ENCODE measurements at regions not wholly inside any gene's neighbourhood (a gene's known extent, or its start where the extent isn't known, plus 50 kb on each side); places are given as distances from the start of the nearest gene placed in this dataset.

DNA sequence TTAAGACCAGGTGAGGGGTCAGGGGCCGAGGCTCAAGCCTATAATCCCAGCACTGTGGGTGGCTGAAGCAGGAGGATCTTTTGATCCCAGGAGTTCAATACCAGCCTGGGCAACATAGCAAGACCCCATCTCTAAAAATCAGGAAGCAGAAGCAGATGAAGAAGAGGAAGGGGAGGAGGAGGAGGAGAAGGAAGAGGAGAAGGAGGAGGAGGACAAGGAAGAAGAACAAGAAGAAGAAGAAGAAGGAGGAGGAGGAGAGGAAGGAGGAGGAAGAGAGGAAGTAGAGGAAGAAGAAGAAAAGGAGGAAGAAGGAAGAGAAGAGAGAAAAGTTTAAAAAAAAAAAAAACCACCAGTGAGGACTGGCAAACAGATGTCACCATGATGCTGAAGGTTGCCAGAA is 92.0 kb upstream of the TMEM26 start:
- no peak for DNase-seq

DNA sequence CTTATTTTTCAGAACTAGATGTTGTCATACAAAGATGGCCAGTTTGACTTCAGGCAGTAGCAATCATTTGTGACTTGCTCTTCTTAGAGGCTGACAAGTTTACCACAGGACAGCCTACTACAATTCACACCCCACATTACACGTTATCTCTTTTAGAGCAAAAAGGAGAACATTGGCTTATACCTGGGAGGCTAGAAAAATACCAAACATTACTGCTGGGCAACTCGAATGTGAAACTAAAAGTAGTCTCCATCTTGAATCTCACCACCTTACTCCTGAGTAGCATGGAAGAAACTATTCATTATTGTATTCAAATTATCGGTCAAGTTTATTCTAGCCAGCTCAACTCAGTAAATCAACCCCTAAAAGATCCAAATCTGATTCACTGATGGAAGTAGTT is 90.7 kb upstream of the TMEM26 start:
- no peak for DNase-seq

DNA sequence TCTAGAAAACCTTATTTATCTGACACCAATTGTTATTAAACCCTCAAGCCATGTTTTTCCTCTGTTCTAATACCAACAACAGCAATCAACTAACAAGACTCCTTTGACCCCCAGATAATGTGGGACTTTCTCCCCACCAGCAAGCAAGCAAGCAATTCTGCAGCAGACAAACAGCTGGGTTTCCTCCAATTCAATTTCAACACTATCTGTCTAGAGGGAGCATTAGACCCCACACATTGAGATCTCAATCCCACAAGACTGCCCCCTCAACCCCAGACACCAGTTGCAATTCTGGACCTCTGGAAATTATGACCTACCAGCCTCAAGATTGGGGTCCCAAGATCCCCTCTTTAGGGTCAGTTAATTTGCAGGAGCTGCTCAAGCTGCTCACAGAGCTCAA is 89.4 kb upstream of the TMEM26 start:
- DNase-seq: no peak

DNA sequence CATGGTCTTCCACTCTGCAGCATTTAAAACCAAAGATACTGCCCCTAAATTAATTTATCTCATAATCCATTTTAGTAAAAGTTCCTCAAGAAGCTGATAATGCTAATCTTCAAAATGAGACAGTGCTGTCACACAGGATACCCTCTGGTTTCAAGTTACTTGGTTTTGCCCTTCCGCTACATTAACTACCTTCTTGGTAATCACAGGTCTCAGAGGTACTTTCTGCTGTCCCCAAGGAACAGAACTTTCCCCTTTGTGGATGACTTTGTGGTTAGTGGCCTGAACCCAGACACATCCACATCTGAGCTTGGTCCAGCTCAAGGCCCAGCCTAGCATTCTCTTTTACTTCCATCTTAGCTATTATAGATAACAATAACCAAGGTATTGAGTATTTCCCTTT is 88.8 kb upstream of the TMEM26 start:
- no peak for DNase-seq

DNA sequence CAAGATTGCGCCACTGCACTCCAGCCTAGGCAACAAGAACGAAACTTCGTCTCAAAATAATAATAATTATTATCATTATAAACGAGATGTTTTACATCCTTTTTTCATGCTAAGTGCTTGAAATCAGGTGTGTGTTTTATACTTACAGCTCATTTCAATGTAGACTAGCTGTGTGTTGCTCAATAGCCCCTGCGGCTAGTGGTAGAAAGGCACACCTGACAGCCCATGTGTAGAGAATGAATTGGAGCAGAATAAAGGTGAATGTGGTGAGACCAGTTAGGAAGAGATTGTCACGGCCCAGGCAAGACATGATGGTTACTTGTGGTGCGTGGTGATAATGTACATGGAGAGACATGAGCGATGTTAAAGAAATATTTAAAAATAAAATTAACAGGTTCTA is 86.7 kb upstream of the TMEM26 start:
- DNase-seq: no peak

DNA sequence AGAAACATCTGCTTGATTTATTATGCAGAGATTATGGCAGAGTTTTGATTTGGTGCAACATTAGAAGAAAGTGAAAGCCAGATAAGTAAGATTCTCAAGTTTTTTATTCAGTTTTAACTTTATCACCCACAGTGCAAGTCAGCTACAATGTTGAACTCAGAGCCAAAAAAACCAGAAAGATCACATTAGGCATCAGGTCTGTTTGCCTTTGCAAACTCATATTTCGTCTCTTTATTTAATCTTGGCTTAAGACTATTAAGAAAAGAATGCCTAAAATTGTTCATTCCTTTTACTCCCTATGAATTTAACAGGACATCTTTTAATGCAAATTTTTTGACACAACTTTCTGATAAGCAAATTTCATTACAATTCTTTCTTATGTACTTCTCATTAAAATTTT is 76.0 kb upstream of the TMEM26 start:
- DNase-seq: no peak

DNA sequence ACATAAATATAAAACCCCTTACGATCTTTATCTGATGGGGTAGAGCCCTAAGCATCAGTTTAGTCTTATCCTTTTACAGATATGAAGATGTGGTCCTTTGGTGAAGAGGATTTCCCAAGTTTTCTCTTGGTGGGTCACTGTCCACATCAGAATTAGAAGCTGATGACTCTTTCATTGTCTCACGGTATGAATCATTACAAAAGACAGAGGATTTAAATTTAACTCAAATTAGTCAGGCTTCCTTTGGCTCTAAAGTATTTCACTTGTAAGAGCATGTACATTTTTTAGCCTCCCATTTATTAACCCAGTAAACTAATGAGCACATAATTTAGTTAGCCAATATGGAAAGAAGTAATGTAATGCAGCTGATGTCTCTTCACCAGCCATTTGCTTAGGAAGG is 49.9 kb upstream of the TMEM26 start:
- no peak for DNase-seq

Data from NCI-H1092 treated with DMSO at 0.1 percent for 48 hours (cell line).